Coronary artery (tissue), 2 donors: ENCODE measurements at regions not wholly inside any gene's neighbourhood (a gene's known extent, or its start where the extent isn't known, plus 50 kb on each side); places are given as distances from the start of the nearest gene placed in this dataset.

ENCODE experiments used
- DNase-seq: peaks from one replicate; pipeline ENCODE4 v3.0.0-alpha.2; 2017; ENCODE audit warnings: low spot score
- H3K27ac ChIP-seq, 2 donors: fragments of 200-600 bp; sonication (generic); one replicate each; pipeline ENCODE4 v1.5.1; 2016 to 2019
- H3K4me3 ChIP-seq: fragments of 200-600 bp; sonication (generic); 2 replicates; pipeline ENCODE4 v1.5.1; 2016; ENCODE audit warnings: mild to moderate bottlenecking, moderate library complexity
- CTCF ChIP-seq: fragments of 200-600 bp; sonication (generic); IDR thresholded peaks from one replicate; pipeline ENCODE4 v1.5.1; 2019; ENCODE audit warnings: antibody characterized with exemption

- no peak for DNase-seq
- H3K4me3 ChIP-seq: no peak overlapping the region
Observed at GRCh38 chr12:116480210-116480810, 78.9 kb upstream of the MAP1LC3B2 start.

GRCh38 chr12:116481726-116482125 lies 77.5 kb upstream of the MAP1LC3B2 start:
- no peak for DNase-seq
- Histone ChIP-seq H3K27ac (no peak overlapping the region), H3K4me3 (no peak overlapping the region)
- TF ChIP-seq CTCF: no peak

More at GRCh38 chr12:116480210-116480810, 78.9 kb upstream of the MAP1LC3B2 start:
- H3K27ac ChIP-seq: no peak overlapping the region
- TF ChIP-seq CTCF: no peak

GRCh38 chr12:116482179-116482578 lies 77.0 kb upstream of the MAP1LC3B2 start:
- H3K27ac ChIP-seq: no peak overlapping the region
- no peak for TF ChIP-seq CTCF
- DNase-seq: no peak
- no peak overlapping the region for H3K4me3 ChIP-seq

GRCh38 chr12:116482859-116483258 lies 76.3 kb upstream of the MAP1LC3B2 start:
- H3K4me3 ChIP-seq: no peak overlapping the region
- H3K27ac ChIP-seq: no peak overlapping the region
- no peak for DNase-seq
- TF ChIP-seq CTCF: no peak

- Histone ChIP-seq H3K27ac (no peak overlapping the region), H3K4me3 (no peak overlapping the region)
- no peak for DNase-seq
- no peak for TF ChIP-seq CTCF
Observed at GRCh38 chr12:116483959-116484750, 75.0 kb upstream of the MAP1LC3B2 start.

- no peak for TF ChIP-seq CTCF
- Histone ChIP-seq H3K27ac (no peak overlapping the region), H3K4me3 (no peak overlapping the region)
- DNase-seq: no peak
Observed at GRCh38 chr12:116484807-116485206, 74.4 kb upstream of the MAP1LC3B2 start.

GRCh38 chr12:116489116-116489515 lies 70.1 kb upstream of the MAP1LC3B2 start:
- Histone ChIP-seq H3K27ac (no peak overlapping the region), H3K4me3 (no peak overlapping the region)
- no peak for TF ChIP-seq CTCF
- DNase-seq: no peak
